Caki2 (cell line): ENCODE measurements at regions not wholly inside any gene's neighbourhood (a gene's known extent, or its start where the extent isn't known, plus 50 kb on each side); places are given as distances from the start of the nearest gene placed in this dataset.
A peak's percentile ranks its signal among the peaks of the same experiment; 100 is the strongest.

Source experiments
- DNase-seq: peaks from one replicate; pipeline ENCODE4 v3.0.0-alpha.2; 2015; ENCODE audit warnings: low read depth
- in situ Hi-C: cut with HindIII; loops from 2 replicates; pipeline ENCODE4 v1.10.0; 2016; ENCODE audit warnings: low sequenced_read_pairs, low pct_unique_long_range_greater_than_20kb, mixed read lengths

DNA sequence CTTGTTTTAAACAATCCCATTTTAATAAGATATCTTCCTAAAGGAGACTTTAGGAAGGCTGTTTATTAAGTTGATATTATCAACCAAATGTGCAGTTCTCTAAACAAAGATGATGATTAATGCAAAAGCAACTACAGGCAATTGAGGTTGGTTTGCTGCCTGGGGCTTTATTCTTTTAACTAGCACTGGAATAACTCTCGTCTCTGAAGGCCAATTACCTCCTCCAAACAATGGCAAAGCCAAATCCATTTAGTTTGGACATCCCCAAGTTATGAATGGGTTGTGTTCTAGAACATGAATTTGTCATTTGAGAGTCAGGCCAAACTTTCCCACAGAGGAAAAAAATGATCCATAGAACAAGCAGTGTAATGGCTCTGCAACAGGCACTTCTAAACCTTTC is 114.1 kb downstream of the SLC16A9 start:
- no peak for DNase-seq
- in situ Hi-C loops: no loop called here

DNA sequence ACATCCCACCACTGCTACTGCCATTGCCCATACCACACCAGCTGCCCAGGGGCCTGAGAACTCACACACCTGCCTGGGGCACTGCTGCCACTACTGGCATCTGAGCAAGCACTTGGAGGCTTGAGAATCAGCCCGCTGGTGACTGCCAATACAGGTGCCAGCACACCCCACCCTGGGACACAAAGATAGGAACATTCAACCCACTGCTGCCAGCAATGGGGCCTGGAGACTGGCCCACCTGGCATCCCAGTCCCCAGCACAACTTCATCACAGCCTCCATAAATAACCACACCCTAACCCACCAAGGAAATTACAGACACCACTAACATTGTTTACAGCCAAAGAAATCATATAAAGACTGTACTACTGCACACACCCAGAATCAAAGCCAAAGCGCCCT is 115.9 kb downstream of the SLC16A9 start:
- in situ Hi-C loops: no loop called here
- no peak for DNase-seq

DNA sequence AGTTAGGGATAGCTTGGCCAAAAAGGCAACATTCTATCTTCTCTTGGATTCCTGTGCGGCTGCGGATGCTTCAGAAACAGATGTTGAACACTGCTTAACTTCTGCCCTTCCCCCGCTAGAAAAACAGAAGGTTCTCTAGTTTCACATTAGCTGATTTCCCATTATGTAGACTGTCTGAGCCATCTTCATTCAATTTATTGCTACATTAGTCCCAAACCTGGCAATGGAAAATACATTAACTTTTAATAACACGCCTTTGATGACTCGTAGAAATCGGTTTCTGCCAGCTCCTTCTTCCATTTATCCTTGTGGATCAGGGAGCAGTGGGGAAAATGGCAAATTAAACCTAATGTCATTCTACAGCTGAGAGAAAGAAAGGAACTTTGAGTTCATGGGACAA is 119.9 kb downstream of the SLC16A9 start:
- no peak for DNase-seq
- in situ Hi-C loops: no loop called here

DNA sequence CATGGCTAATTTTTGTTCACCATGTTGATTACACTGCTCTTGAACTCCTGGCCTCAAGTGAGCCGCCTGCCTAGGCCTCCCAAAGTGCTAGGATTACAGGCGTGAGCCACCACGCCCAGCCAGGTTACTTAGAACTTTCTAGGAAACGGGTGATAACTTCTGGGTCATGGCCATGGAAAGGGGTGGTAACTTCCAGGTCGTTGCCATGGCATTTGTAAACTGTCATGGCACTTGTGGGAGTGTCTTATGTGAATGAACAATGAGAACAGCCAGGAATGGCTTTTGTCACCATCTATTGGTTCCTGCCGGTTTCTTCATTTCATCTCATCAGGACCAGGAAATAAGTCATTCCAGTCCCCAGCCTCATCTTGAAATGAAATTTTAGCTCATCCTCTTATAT is 120.9 kb downstream of the SLC16A9 start:
- DNase-seq: no peak
- in situ Hi-C loops: no loop called here

DNA sequence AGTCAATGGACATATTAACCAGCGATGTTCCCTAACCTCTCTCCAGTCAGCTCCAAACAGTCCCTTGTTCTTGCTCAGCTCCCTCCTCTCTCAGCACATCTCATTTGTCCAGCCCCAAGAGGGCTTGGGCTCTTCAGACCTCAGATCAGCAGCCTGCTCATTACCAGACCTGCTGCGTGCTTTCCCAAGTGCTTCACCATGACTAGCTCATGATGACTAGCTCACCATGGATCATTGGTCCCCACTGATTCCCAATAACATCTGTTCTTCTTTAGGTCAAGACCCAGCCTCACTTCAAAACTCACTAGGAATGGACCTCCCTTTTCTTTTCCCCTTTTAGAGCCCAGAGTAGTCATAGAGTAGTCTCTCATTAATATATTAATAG is 121.9 kb downstream of the SLC16A9 start:
- in situ Hi-C loops: no loop called here
- DNase-seq: no peak

DNA sequence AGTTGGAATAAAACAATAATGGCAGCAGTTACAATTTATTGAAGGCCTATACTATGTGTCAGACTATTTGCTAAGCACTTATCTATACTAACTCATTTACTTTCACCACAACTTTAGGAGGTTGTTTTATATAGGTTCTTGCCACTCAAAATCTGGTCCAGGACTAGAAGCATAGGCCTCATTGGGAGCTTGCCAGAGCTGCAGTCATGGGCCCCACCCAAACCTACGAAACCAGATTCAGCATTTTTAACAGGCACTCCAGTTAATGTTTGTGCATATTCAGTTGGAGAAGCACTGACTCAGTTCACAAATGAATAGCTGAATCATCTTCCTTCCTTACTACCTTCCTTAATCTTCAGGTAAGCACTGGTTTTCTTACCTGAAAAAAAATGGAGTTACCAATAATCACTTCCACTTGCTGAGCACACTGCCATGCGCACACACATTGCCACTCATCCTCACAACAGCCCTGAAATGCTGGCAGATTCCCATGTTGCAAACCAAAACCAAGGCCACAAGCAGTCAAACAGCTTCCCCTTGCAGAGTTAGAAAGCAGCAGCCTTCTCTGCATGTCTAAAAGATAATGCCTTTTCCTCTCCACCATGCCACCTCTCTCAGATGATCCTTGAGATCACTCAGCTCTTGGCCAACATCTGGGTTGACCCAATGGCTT is 122.4 kb downstream of the SLC16A9 start:
- DNase-seq: peak; percentile 14
- in situ Hi-C loops: no loop called here

DNA sequence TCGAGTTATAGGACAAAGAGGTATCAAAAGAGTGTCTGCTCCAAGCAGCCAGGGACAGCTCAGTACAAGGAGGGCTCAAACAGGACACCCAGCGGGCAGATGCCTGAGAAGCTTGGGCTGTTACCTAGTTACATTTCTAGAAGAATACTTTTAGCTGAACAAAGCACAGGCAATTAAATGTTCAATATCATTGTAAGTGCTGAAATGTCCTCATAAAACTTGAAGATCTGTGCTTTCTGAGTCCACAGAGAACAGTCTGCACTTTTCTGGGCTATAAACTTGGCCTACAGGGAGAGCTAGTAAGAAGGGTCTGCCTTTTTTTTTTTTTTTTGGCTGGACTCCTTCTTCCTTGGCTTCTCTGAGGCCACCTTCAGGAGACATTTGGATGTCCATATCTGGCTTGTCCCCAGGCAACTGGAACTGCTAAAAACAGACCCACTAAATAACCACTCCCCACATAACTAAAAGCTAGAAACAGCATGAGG is 123.2 kb downstream of the SLC16A9 start:
- no peak for DNase-seq
- in situ Hi-C loops: no loop called here

DNA sequence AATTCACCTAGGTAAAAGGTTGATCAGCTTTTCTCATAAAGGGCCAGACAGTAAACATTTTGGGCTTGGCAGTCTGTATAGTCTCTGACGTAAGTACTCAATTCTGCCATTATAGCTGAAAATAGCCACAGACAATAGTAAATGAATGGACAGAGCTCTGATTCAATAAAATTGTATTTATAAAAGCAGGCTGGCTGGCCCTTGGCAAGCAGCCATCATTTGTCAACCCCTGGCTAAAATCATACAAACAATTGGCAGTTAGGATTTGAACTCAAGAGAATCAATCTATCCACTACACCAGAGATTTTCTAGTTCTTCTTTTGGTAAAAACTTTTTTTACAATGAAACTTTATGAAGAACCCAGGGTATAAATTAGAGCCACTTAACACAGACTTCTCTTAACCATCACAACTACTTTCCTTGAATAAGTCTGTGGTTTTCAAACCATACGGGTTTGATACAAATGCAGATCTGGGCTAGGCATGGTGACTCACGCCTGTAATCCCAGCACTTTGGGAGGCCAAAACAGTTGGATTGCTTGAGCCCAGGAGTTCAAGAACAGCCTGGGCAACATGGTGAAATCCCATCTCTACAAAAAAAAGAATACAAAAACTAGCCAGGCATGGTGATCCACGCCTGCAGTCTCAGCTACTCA is 124.5 kb downstream of the SLC16A9 start:
- DNase-seq: no peak

DNA sequence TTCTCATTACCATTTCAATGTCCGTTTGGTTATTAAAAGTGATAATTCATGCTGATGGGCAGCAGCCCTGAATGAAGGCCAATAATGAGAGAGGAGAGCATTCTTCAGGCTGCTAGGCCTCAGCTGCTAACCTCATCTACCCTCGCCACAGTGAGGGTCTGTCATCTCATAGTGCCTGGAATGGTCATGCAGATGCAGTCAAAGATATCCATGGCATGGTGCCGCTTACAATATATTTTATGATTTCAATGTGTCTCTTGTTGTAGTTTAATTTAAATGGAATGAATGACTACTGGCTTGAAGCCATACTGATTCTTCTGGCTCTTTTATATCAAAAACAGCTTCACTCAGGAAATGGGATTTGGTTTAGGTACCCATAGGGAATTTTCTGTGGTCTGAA is 126.9 kb downstream of the SLC16A9 start:
- in situ Hi-C loops: no loop called here

More for the DNA sequence above, 124.5 kb downstream of the SLC16A9 start:
- in situ Hi-C loops: no loop called here

DNA sequence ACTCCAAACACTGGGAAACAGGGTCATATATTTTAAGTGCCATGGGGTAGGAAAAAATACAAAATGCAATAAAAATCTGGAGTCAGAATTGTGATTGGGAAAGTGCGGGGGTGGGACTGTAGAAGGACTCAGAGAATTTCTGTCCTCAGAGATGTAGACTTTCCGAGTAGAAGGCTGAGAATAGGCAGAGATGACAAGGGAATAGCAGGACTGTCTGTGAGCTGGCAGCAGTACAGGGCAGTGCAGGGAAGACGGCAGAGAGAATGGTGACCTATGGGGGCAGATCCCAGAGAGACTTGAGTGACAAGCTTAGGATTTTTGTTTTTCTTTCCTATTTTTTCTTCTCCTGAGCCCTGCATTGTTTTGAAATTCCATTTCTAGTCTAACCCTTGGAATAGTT is 127.6 kb downstream of the SLC16A9 start:
- in situ Hi-C loops: no loop called here
- no peak for DNase-seq

More for the DNA sequence above, 126.9 kb downstream of the SLC16A9 start:
- DNase-seq: no peak

DNA sequence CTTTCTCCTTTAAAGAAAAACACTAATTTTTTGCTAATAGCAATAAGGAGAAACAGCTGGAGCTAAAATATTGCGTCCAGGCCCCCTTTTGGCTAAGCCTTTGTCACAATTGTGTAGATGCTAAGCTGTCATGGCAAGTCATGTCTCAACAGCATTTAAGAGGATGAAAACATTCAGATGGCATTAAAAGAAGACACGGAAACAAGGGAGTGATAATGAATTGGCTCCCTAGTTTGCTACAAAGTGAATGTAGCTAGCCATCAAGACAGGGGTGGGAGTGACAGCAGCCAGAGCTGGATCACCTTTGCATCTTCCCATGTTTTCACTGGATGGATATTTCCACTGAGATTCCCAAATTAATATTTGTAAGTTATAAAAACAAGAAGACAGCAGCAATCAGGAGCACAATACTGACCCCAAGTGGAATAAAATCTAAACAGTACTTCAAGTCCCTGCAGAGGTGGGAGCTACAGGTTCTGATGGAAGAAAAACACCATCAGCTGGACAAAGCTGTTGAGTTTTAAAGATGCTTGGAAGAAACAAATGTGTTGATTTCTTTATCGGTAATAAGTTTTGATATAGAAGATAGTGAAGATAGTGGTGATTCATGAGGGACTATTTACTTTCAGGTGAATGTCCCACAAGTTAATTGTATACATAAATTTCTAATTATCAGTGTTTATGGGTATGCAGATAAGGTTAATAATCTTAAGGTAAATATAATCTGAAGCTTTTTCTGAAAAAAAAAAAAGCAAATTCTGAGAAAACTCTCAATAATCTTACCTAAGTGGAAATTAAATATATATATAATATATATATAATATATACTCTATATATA is 129.4 kb downstream of the SLC16A9 start:
- in situ Hi-C loops: no loop called here
- DNase-seq: peak; percentile 40

DNA sequence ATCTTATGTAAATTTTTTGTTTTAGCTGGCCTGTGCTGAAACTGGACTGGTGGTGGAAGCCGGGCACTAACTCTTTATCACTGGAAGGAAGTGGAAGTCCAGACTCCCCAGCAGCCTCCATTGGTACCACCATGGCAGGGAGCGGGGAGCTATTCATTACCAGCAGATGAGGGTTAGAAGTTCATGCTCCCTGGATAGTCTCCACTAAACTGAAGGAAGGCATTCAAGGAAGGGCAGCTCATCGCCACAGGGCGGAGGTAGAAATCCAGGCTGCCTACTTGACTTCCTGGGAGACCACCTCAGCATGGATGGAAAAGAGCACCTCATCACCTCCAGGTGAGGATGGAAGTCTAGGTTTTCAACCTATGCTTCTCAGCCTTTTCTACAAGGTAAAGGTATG is 130.9 kb downstream of the SLC16A9 start:
- no peak for DNase-seq
- in situ Hi-C loops: no loop called here

DNA sequence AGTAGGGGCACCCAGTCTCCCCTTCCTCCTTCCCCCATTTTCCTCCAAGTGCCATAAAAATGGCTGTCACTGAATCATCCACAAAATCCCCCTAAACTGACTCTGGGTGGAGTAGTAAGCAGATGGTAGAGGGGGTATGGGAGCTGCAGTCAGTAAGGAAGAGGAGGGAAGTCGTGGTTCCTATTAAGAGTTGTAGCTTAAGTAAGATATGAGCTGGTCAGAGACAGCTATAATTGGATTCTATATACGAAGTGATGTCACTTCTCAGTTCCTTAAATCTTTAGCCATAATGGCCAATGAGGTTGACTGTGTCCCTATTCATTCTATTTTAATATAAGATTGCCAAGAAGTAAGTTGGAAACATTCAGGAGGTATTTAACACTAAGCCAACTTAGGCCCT is 131.7 kb downstream of the SLC16A9 start:
- DNase-seq: no peak
- in situ Hi-C loops: no loop called here

DNA sequence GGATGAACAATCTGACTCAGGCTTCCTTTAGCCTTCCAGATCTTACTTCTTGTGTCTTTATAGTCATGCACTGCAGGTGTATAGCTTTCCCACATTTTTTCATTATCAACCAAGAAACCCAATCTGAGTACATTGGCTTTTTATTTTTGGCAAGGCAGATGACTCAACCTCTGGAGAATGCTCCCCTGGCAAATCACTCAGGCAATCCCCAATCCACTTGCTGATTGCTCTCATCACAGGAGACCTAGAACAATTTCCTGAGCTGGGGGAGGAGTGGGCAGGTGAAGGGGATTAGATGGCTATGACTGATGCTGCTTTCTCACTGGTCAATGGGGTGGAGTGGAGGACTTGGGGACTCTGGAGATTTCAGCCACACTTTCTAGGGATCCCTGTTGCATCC is 134.4 kb downstream of the SLC16A9 start:
- DNase-seq: no peak
- in situ Hi-C loops: no loop called here

DNA sequence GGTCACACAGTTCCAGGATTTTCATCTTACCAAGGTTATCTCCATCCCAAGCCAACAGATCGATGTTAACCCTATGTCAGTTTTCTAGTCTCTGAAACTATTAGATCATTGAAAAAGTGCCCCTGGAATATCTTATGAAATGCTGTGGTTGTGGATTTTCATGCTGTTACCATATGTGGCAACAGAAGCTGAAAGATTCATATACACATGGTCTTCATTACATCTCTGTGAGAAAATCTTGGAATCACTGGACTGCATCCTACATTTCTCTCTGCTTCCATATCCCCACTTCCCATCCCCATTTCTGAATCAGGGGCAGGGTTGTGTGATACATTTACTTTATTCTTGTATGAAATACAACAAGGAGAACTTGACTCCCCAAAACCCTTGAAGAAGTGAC is 146.1 kb downstream of the SLC16A9 start:
- in situ Hi-C loops: no loop called here
- DNase-seq: no peak

DNA sequence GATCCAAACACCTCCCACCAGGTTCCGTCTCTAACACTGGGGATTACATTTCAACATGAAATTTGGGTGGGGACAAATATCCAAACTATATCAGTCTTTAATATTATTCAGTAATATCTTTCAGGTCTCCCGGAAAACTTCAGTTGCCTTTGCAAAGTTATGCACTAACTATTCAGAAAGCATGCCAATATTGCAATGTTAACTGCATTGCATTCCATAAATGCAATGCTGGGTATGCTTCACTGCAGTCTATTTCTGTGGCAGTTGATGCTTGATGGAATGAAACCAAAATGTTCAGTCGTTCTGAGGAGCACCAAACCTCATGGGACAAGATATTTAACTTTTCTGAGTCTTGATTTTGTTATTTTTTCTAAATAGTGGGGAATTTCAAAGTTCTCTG is 147.5 kb downstream of the SLC16A9 start:
- in situ Hi-C loops: no loop called here
- DNase-seq: no peak

DNA sequence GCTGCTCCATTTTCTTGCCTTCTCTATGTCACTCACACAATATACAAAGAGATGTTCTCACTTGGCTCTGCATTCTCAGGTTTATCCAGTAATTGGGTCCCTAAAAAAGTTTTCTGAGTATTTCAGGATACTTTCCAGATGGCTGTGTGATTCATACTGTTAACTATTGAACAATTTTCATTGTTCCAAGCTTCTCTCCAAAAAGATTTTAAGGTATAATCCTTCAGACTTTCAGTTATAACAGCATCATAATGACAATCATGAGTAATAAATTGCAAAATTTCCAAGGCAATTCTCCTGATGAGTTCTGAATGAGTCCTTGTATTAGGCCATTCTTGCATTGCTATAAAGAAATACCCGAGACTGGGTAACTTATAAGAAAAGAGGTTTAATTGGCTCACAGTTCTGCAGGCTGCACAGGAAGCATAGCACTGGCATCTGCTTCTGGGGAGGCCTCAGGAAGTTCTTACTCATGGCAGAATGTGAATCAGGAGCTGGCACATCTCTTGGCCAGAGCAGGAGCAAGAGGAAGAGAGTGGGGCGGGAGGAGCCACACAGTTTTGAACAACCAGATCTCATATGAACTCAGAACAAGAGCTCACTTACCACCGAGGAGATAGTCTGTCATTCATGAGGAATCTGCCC is 148.1 kb downstream of the SLC16A9 start:
- in situ Hi-C loops: no loop called here
- DNase-seq: no peak

DNA sequence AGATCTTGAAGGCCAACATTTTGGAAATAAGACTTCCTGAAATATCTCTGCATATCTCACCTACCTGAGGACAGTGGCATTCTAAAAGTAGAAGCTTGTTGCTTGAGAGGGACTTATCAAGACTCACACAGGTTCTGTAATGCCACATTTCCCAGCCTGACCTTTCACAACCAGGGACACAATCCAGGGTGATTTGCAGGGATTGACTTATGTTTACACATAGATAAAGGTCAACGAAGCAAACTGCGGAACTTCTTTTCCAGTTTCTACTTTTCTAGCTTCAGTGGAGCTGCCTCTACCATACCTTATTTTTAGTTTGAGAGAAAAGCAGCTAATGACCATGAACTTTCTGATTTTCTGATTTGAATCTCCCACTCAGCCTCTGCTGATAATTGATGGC is 148.7 kb downstream of the SLC16A9 start:
- in situ Hi-C loops: no loop called here
- no peak for DNase-seq

DNA sequence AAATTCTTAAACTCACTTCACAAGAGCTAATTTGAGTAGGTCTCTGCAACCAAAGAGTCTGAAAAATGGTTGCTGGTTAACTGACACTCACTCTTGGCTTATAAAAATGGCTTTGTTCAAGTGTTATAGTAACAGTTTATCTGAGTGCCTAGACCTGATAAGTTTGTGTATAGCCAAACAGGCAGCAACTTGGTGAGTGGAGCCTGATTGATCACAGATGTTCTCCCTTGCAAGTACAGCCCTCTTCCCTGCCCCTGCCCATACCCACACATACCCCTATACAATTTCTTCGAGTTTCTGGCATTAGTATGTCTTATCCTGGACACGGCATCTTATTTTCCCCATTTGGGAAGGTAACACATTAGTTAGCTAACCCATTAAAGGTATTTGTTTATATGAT is 149.5 kb downstream of the SLC16A9 start:
- no peak for DNase-seq
- in situ Hi-C loops: no loop called here
